Nephron progenitor cell (in vitro differentiated cells): ENCODE measurements at regions not wholly inside any gene's neighbourhood (a gene's known extent, or its start where the extent isn't known, plus 50 kb on each side); places are given as distances from the start of the nearest gene placed in this dataset.

Experiments
- DNase-seq: peaks from one replicate; pipeline ENCODE4 v3.0.0; 2021
- H3K27ac Mint-ChIP-seq: 2 replicates; pipeline ENCODE4 v1.8.0; 2021; ENCODE audit warnings: mild to moderate bottlenecking, moderate library complexity, mixed read lengths
- H3K27me3 Mint-ChIP-seq: 2 replicates; pipeline ENCODE4 v1.8.0; 2021; ENCODE audit warnings: mild to moderate bottlenecking, low read depth, mixed read lengths; ENCODE audit not compliant: poor library complexity
- H3K36me3 Mint-ChIP-seq: 2 replicates; pipeline ENCODE4 v1.8.0; 2021; ENCODE audit warnings: low read depth, mixed read lengths
- H3K4me1 Mint-ChIP-seq: 2 replicates; pipeline ENCODE4 v1.8.0; 2021; ENCODE audit warnings: mixed read lengths
- H3K4me3 Mint-ChIP-seq: 2 replicates; pipeline ENCODE4 v1.8.0; 2021; ENCODE audit warnings: mild to moderate bottlenecking, moderate library complexity, mixed read lengths
- H3K9me3 Mint-ChIP-seq: 2 replicates; pipeline ENCODE4 v1.8.0; 2021; ENCODE audit warnings: mild to moderate bottlenecking, moderate library complexity, mixed read lengths
- CTCF ChIP-seq: fragments of 200-600 bp; sonication (generic); IDR thresholded peaks from 2 replicates; pipeline ENCODE4 v1.5.0; 2021; ENCODE audit warnings: antibody characterized with exemption

DNA sequence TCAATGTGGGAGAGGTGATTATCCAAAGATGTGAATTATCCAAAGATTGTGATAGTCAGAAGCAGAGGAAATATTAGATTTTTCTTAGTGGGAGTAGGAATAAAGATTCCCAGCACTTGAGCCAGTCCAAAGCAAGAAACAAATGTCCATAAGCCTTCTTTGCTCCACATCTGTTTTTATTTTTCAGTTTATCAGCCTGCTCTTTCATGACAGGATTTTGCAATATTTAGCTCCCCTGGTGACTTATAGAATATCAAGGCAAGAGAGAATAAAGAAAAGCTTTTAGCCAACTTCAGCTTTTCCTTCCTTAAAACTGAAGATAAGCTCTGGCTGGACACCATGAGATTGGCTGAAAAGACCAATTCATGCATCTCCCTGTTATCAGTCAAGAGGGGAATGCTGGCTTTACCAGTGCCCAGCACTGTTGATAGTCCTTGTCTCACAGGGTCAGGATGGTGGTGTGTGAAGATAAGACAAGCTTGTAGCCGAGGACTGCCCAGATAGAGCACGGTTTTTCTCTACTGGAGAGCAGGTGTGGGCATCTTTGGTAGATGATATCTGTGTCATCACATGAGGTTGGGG lies 706.5 kb downstream of the KCNJ2 start:
- Mint-ChIP-seq H3K27me3 (no peaks in the 10 kb centered on the region), H3K4me1 (peaks cover 42% of the 10 kb centered on the region), H3K27ac (no peak overlapping the region), H3K9me3 (peaks cover 5% of the 10 kb centered on the region), H3K4me3 (no peak overlapping the region), H3K36me3 (peaks cover 6% of the 10 kb centered on the region)
- TF ChIP-seq CTCF, result no peak
- DNase-seq, result no peak

- no peak for DNase-seq
- TF ChIP-seq CTCF, result no peak
- H3K27ac Mint-ChIP-seq, result no peak overlapping the region
- H3K4me3 Mint-ChIP-seq, result no peak overlapping the region
- peaks cover 18% of the 10 kb centered on the region for H3K36me3 Mint-ChIP-seq
- no peaks in the 10 kb centered on the region for H3K27me3 Mint-ChIP-seq
- H3K4me1 Mint-ChIP-seq, result peaks cover 45% of the 10 kb centered on the region
- peaks cover 19% of the 10 kb centered on the region for H3K9me3 Mint-ChIP-seq
Measured at GRCh38 chr17:70878879-70879278, 709.5 kb downstream of the KCNJ2 start.

- H3K27ac Mint-ChIP-seq, result no peak overlapping the region
- peaks cover 24% of the 10 kb centered on the region for H3K9me3 Mint-ChIP-seq
- no peak for DNase-seq
- peaks cover 45% of the 10 kb centered on the region for H3K4me1 Mint-ChIP-seq
- peaks cover 23% of the 10 kb centered on the region for H3K36me3 Mint-ChIP-seq
- no peak for TF ChIP-seq CTCF
- no peaks in the 10 kb centered on the region for H3K27me3 Mint-ChIP-seq
- H3K4me3 Mint-ChIP-seq, result no peak overlapping the region
Measured at GRCh38 chr17:70879401-70879800, 710.1 kb downstream of the KCNJ2 start.

DNA sequence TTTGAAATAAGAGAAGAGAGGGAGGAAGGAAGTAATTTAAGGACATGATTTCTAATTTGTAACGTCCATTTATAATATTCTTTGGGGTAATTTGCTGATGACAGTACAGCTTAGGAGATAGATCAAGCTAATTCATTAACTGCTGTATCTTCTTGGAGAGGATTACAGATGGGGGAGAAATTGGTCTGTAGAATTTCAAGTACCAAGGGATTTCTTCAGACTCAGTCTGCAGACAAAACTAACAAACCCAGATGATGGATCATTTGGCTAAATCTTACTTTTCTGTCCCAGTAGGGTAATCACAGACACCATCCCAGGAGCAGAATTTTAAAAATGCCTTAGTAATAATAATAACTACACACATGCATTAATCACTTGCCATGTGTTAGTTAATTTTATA lies 711.8 kb downstream of the KCNJ2 start:
- no peak overlapping the region for H3K4me3 Mint-ChIP-seq
- peaks cover 45% of the 10 kb centered on the region for H3K4me1 Mint-ChIP-seq
- H3K36me3 Mint-ChIP-seq, result peaks cover 31% of the 10 kb centered on the region
- TF ChIP-seq CTCF, result no peak
- no peak for DNase-seq
- no peak overlapping the region for H3K27ac Mint-ChIP-seq
- no peaks in the 10 kb centered on the region for H3K27me3 Mint-ChIP-seq
- peaks cover 40% of the 10 kb centered on the region for H3K9me3 Mint-ChIP-seq

DNA sequence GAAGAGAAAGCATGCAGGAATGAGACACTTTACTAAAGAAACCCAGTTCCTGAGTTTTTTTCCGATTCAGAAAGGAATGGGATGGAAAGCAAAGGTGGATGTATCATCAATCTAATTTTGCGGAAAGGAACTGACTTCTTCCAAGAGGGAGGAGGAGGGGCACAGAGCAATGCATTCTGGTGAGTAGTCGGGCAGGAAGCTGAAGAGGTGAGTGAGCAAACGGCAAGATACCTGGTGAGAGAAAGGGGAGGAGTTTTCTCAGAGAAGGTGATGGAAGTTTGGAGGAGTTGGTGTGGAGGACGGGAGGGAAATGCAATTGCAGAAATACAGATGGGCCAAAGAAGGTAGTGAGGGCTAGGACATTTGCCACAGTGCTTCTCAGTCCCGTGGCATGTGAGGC lies 713.2 kb downstream of the KCNJ2 start:
- TF ChIP-seq CTCF, result no peak
- H3K9me3 Mint-ChIP-seq, result peaks cover 40% of the 10 kb centered on the region
- peaks cover 45% of the 10 kb centered on the region for H3K4me1 Mint-ChIP-seq
- peak overlapping the region; percentile 34 for H3K4me3 Mint-ChIP-seq
- DNase-seq, result no peak
- peaks cover 33% of the 10 kb centered on the region for H3K36me3 Mint-ChIP-seq
- H3K27ac Mint-ChIP-seq, result no peak overlapping the region
- no peaks in the 10 kb centered on the region for H3K27me3 Mint-ChIP-seq

GRCh38 chr17:70886648-70887047 lies 717.3 kb downstream of the KCNJ2 start:
- Mint-ChIP-seq H3K4me1 (peaks cover 22% of the 10 kb centered on the region), H3K4me3 (no peak overlapping the region), H3K9me3 (peaks cover 40% of the 10 kb centered on the region), H3K27me3 (no peaks in the 10 kb centered on the region), H3K36me3 (peaks cover 33% of the 10 kb centered on the region), H3K27ac (no peak overlapping the region)
- no peak for DNase-seq
- TF ChIP-seq CTCF, result no peak
